ENCODE measurements at regions not wholly inside any gene's neighbourhood (a gene's known extent, or its start where the extent isn't known, plus 50 kb on each side); places are given as distances from the start of the nearest gene placed in this dataset.

GRCh38 chr17:11023639-11024479 is 186.0 kb upstream of the PIRT start (continued):
- no peak for TF ChIP-seq ZNF148 (tag by site-specific recombination; IDR thresholded peaks at IDR 0.05; ENCODE audit: borderline replicate concordance)

GRCh38 chr17:11006530-11006929 is 168.6 kb upstream of the PIRT start:
- Histone ChIP-seq H3K9me3 (ENCODE audit: control insufficient read depth, insufficient read depth, low read depth, low read length) (no peaks in the 10 kb centered on the region), H3K4me3 (ENCODE audit: low read depth, low read length) (no peak overlapping the region), H3K27ac (ENCODE audit: extremely low read depth, low read depth, low read length) (no peak overlapping the region), H3K4me1 (ENCODE audit: control insufficient read depth, insufficient read depth, low read length) (no peaks in the 10 kb centered on the region), H3K36me3 (ENCODE audit: control insufficient read depth in 2 of 2, insufficient read depth in 1 of 2, low read length in 2 of 2) (no peaks in the 10 kb centered on the region)
- TF ChIP-seq ZNF184 (tag by site-specific recombination; IDR thresholded peaks at IDR 0.05) (no peak), ZNF292 (tag by site-specific recombination; IDR thresholded peaks at IDR 0.05; ENCODE audit: borderline replicate concordance, low read depth) (no peak), ZNF501 (tag by site-specific recombination; IDR thresholded peaks at IDR 0.05) (no peak)
- ChIA-PET CTCF (no interaction called here), POLR2A (no interaction called here)

GRCh38 chr17:11005940-11006339 is 168.1 kb upstream of the PIRT start:
- ChIA-PET CTCF (interaction anchor here (0.7 kb wide), 1 partner anchor 130 kb away, joined by 7 read pairs; no protein-coding TSS in a partner anchor), POLR2A (no interaction called here)
- H3K4me3 ChIP-seq (ENCODE audit: low read depth, low read length): no peak overlapping the region
- no peaks in the 10 kb centered on the region for H3K9me3 ChIP-seq (ENCODE audit: control insufficient read depth, insufficient read depth, low read depth, low read length)
- no peak overlapping the region for H3K27ac ChIP-seq (ENCODE audit: extremely low read depth, low read depth, low read length)
- TF ChIP-seq BCL6B (tag by site-specific recombination; IDR thresholded peaks at IDR 0.05) (no peak), ZNF776 (tag by site-specific recombination; IDR thresholded peaks at IDR 0.05; ENCODE audit: borderline replicate concordance) (no peak), ZNF837 (tag by site-specific recombination; IDR thresholded peaks at IDR 0.05) (no peak), ZFP3 (tag by site-specific recombination; IDR thresholded peaks at IDR 0.05; ENCODE audit: low read depth) (no peak)
- no peaks in the 10 kb centered on the region for H3K36me3 ChIP-seq (ENCODE audit: control insufficient read depth in 2 of 2, insufficient read depth in 1 of 2, low read length in 2 of 2)
- no peaks in the 10 kb centered on the region for H3K4me1 ChIP-seq (ENCODE audit: control insufficient read depth, insufficient read depth, low read length)

- TF ChIP-seq ZIC2 (tag by site-specific recombination; IDR thresholded peaks at IDR 0.05): no peak
- TF ChIP-seq ZNF701 (tag by site-specific recombination; IDR thresholded peaks at IDR 0.05): no peak
- TF ChIP-seq ZNF133 (tag by site-specific recombination; IDR thresholded peaks at IDR 0.05): no peak
- no peak for TF ChIP-seq WT1 (tag by site-specific recombination; IDR thresholded peaks at IDR 0.05)
- TF ChIP-seq ZNF645 (tag by site-specific recombination; IDR thresholded peaks at IDR 0.05): no peak
- no peak for TF ChIP-seq ZNF707 (tag by site-specific recombination; IDR thresholded peaks at IDR 0.05)
- TF ChIP-seq ZNF580 (tag by site-specific recombination; IDR thresholded peaks at IDR 0.05): no peak
- no peak for TF ChIP-seq ZBTB1 (tag by site-specific recombination; IDR thresholded peaks at IDR 0.05)
- no peak for TF ChIP-seq ZNF704 (tag by site-specific recombination; IDR thresholded peaks at IDR 0.05)
- ChIA-PET CTCF (no interaction called here), POLR2A (no interaction called here)
- Histone ChIP-seq H3K27ac (ENCODE audit: extremely low read depth, low read depth, low read length) (no peak overlapping the region), H3K4me1 (ENCODE audit: control insufficient read depth, insufficient read depth, low read length) (no peaks in the 10 kb centered on the region), H3K4me3 (ENCODE audit: low read depth, low read length) (no peak overlapping the region), H3K36me3 (ENCODE audit: control insufficient read depth in 2 of 2, insufficient read depth in 1 of 2, low read length in 2 of 2) (no peaks in the 10 kb centered on the region), H3K9me3 (ENCODE audit: control insufficient read depth, insufficient read depth, low read depth, low read length) (no peaks in the 10 kb centered on the region)
These were observed 164.5 kb upstream of the PIRT start for GRCh38 chr17:11002417-11002816.
